OCI-LY7 (cell line): ENCODE measurements at regions not wholly inside any gene's neighbourhood (a gene's known extent, or its start where the extent isn't known, plus 50 kb on each side); places are given as distances from the start of the nearest gene placed in this dataset.

Source experiments
- EZH2phosphoT487 ChIP-seq: fragments of 200-600 bp; sonication (generic); IDR thresholded peaks from 2 replicates; pipeline ENCODE4 v1.6.1; 2018; ENCODE audit warnings: low read depth, borderline replicate concordance, mild to moderate bottlenecking, mixed run types, antibody characterized with exemption, low read length, moderate library complexity, mixed read lengths
- TF ChIP-seq, protein P1 (sequence below): fragments of 200-600 bp; sonication (generic); conservative IDR thresholded peaks from 2 replicates; pipeline ENCODE4 v1.5.1; 2014; ENCODE audit warnings: mild to moderate bottlenecking, antibody characterized with exemption, low read length, moderate library complexity, mixed read lengths

DNA sequence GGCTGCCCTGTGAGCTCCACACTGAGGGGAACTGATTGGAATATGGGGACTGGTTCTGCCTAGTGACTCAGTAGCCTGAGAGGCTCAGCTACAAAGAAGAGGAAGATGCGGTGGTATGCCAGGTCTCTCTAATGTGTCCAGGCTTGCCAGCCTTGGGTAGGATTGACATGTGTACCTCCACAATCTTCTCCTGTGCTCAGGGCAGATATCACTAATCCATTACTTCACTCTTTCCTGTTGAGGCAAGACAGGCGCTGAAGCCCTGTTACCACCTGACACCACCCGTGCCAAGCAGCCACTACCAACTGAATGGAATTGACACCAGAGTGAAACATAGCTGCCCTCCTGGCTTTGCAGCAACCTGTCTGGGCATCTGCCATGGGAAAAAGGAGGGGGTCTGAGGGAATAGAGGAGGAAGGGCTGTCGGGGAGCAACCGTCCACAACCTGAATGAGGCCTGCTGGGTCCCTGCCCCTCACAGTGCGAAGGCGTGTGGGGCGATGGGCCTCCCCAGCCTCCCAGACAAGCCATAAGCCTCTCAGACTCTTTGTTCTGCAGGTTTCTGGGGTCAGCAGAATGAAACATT, 114.7 kb upstream of the CXCL14 start:
- TF ChIP-seq, protein P1, sequence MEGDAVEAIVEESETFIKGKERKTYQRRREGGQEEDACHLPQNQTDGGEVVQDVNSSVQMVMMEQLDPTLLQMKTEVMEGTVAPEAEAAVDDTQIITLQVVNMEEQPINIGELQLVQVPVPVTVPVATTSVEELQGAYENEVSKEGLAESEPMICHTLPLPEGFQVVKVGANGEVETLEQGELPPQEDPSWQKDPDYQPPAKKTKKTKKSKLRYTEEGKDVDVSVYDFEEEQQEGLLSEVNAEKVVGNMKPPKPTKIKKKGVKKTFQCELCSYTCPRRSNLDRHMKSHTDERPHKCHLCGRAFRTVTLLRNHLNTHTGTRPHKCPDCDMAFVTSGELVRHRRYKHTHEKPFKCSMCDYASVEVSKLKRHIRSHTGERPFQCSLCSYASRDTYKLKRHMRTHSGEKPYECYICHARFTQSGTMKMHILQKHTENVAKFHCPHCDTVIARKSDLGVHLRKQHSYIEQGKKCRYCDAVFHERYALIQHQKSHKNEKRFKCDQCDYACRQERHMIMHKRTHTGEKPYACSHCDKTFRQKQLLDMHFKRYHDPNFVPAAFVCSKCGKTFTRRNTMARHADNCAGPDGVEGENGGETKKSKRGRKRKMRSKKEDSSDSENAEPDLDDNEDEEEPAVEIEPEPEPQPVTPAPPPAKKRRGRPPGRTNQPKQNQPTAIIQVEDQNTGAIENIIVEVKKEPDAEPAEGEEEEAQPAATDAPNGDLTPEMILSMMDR, result no peak
- no peak for TF ChIP-seq EZH2phosphoT487
